Activated CD8-positive, alpha-beta memory T cell treated with anti-CD3 and anti-CD28 coated beads, Interleukin-2, amount 10 ng/mL, durations not matched to agents 7 days and 5 days (primary cell): ENCODE measurements at regions not wholly inside any gene's neighbourhood (a gene's known extent, or its start where the extent isn't known, plus 50 kb on each side); places are given as distances from the start of the nearest gene placed in this dataset.

Source experiments
- ATAC-seq: fragments of 150-1000 bp; cut with Tn5 transposase; one replicate; pipeline ENCODE4 v1.10.0; 2021; ENCODE audit warnings: moderate library complexity
- CTCF ChIA-PET: fragments of 350-600 bp; sonication (Branson Sonifier 250); formaldehyde crosslinking; loops from one replicate; lab custom pipeline; 2021; ENCODE audit warnings: antibody characterized with exemption; lab: Charles Lee
- DNase-seq: peaks from one replicate; pipeline ENCODE4 v3.0.0-alpha.2; 2020
- H3K27ac Mint-ChIP-seq: one replicate; pipeline ENCODE4 v1.8.0; 2021; ENCODE audit warnings: mild to moderate bottlenecking, mixed read lengths
- H3K27me3 Mint-ChIP-seq: one replicate; pipeline ENCODE4 v1.8.0; 2021; ENCODE audit warnings: mixed read lengths
- H3K36me3 Mint-ChIP-seq: one replicate; pipeline ENCODE4 v1.8.0; 2021; ENCODE audit warnings: mild to moderate bottlenecking, mixed read lengths
- H3K4me1 Mint-ChIP-seq: one replicate; pipeline ENCODE4 v1.8.0; 2021; ENCODE audit warnings: mixed read lengths
- H3K4me3 Mint-ChIP-seq: one replicate; pipeline ENCODE4 v1.8.0; 2021; ENCODE audit warnings: mild to moderate bottlenecking, moderate library complexity, mixed read lengths
- H3K9me3 Mint-ChIP-seq: one replicate; pipeline ENCODE4 v1.8.0; 2022; ENCODE audit warnings: low read depth, mixed read lengths

DNA sequence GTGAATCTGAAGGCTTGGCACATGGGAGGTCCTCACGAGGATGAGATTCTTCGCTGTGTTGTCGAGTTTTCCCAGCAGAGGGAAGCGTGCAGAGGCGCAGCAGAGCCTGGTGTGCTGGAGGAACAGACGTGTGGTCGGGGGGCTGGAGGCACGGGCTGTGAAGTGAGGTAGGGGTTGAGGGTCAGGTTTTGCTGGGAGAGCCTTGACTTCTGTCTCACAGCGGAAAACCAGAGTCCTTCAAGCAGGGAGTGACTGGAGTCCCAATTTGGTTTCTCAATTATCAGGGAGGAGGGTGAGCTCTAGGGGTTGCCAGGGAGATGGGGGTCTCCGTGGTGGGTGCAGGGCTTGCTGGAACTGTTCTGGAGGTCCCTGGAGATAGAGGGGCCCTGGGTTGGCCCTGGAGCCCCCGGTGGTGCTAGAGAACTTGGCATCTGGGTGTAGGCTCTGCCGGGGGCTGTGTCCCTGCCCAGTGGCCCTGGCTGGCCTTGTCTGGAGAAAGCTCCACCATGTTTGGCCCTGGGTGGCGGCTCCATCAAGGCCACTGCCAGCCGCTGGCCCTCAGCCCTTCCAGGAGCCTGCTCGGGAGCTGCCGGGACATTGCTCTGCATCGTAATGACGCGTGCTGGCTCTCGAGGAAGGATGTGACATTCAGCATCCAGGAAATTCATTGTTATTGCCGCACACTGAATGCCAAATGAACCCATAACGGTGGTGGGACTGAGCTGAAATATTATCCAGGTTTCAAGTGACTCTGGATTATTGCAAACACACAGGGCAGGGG, 215.7 kb downstream of the KIF26A start:
- H3K4me1 Mint-ChIP-seq = no peaks in the 10 kb centered on the region
- ATAC-seq (no peak), DNase-seq (no peak)
- no peak overlapping the region for H3K27ac Mint-ChIP-seq
- H3K4me3 Mint-ChIP-seq = no peak overlapping the region
- H3K36me3 Mint-ChIP-seq = no peaks in the 10 kb centered on the region
- H3K9me3 Mint-ChIP-seq = no peaks in the 10 kb centered on the region
- CTCF ChIA-PET = no interaction called here
- H3K27me3 Mint-ChIP-seq = peaks cover 3% of the 10 kb centered on the region

DNA sequence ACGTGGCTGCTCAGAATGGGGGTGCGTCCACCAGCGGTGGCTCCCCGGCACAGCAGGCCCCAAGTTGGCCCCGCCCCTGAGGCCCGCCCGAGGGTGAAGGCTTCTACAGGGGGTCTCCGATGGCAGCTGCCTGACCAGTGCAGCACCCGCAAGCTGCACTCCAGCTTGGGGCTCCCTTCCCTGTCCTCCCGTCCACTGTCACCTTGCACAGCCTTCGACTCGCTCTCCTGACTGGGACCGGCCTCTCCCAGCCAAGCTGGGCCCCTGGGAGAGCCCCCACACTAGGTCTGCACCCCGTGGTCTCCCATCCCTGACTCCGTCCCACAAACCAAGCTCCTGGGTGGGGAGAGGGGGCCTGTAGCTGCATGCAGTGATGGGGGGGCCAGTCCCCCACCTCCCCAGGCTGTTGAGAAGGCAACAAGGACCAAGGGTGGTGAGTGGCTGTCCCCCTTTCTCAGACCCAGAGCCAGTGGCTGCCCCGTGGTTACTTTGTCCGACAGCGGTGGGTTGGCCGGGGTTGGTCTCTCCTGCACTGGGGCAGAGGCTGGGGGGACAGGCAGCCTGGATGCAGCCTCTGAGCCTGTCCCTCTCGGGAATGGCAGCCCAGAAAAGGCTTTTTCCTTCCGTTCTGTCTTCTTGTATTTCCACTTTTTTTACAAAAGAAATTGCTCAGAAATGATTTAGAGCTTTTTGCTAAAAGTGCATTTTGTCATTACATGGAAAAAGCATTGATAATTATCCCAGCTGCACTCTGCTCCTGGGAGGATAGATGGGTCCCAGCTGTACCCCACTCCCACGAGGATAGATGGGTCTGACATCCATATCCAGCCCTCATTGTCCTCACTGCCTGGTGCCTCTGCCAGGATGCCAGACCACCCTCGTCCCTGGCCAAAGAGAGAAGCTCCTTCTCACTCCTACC, 217.0 kb downstream of the KIF26A start:
- ATAC-seq = no peak
- Mint-ChIP-seq H3K4me1 (no peaks in the 10 kb centered on the region), H3K36me3 (no peaks in the 10 kb centered on the region), H3K27me3 (peaks cover 3% of the 10 kb centered on the region), H3K27ac (no peak overlapping the region), H3K9me3 (no peaks in the 10 kb centered on the region), H3K4me3 (no peak overlapping the region)
- CTCF ChIA-PET = interaction anchor here (1.1 kb wide), 1 partner anchor 209 kb away, joined by 3 read pairs; no protein-coding TSS in a partner anchor
- no peak for DNase-seq

DNA sequence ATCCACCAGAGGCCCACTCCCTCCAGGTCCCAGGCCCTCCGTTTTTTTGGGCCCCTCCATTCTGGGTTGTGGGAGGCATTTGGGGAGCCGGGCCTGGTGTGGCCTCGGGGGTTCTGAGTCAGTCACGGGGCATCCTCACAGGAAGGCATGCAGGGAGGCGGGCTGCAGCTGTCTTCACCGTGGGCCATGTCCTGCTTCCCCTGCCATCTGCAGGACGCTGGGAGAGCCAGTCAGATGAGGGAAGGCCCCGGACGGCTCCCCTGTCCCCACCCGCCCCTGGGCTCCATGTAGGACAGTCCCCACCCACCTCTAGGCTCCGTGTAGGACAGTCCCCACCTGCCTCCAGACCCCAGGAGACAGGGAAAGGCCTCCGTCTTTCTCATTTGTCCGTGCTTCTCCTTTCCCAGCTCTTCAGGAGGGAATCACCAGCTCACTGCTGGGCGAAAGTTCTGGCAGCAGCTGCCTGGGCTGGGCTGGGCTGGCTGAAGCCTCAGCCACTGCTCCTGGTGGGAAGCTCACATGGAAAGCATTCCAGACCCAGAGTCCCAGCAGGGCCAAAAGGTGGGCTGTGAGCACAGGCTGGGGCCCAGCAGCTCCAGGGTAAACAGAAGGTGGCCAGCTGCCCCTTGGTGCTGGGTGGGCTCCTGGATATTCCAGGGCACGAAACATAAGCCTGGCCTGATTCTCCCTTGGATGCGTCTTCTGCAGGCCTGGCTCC, 217.8 kb downstream of the KIF26A start:
- no peak overlapping the region for H3K27ac Mint-ChIP-seq

DNA sequence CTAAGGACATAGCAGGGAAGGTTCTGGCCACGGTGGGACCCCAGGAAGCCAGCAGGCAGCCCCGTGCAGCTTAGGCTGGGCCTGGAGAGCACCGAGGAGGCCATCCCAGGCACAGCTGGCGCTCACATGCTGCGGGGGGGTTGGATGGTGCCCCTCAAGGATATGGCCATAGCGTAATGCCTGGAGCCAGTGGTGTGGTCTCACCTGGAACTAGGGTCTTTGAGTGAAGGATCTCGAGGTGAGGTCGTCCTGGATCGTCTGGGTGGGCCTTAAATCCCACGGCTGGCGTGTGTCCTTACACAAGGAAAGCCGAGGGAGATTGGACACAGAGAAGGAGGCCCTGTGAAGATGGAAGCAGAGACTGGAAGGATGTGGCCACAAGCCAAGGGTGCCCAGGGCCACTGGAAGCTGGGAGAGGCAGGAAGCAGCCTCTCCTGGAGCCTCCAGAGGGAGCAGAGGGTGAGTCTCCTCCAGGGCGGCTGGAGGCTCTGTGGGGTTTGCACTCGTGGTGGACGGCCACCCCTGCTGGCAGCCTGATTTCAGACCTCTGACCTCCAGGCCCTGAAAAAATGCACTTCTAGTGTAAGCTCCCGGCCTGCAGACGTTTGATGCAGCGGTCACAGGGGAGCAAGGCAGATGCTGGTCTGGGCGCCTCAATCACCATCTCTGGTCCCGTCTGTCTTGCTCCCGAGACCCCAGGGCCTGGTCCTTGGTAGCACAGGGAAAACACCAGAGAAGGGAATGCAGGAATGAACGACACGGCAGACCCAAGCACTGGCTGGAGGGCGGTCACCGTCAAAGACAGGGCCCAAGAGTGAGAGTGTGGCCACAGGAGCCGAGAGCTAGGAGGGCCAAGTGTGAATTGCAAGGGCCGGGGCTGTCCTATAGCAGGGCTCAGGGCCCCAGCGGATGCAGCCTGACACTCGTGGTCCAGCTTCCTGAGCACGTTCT, 218.6 kb downstream of the KIF26A start:
- Mint-ChIP-seq H3K9me3 (no peaks in the 10 kb centered on the region), H3K36me3 (no peaks in the 10 kb centered on the region), H3K27ac (no peak overlapping the region), H3K27me3 (peaks cover 3% of the 10 kb centered on the region), H3K4me1 (no peaks in the 10 kb centered on the region), H3K4me3 (no peak overlapping the region)
- ATAC-seq (no peak), DNase-seq (no peak)
- CTCF ChIA-PET = no interaction called here

More for the DNA sequence above, 217.8 kb downstream of the KIF26A start:
- Mint-ChIP-seq H3K27me3 (peaks cover 3% of the 10 kb centered on the region), H3K4me1 (no peaks in the 10 kb centered on the region), H3K9me3 (no peaks in the 10 kb centered on the region), H3K36me3 (no peaks in the 10 kb centered on the region), H3K4me3 (no peak overlapping the region)
- ATAC-seq (no peak), DNase-seq (no peak)
- CTCF ChIA-PET = interaction anchor here (1.1 kb wide), 1 partner anchor 208 kb away, joined by 3 read pairs; no protein-coding TSS in a partner anchor

DNA sequence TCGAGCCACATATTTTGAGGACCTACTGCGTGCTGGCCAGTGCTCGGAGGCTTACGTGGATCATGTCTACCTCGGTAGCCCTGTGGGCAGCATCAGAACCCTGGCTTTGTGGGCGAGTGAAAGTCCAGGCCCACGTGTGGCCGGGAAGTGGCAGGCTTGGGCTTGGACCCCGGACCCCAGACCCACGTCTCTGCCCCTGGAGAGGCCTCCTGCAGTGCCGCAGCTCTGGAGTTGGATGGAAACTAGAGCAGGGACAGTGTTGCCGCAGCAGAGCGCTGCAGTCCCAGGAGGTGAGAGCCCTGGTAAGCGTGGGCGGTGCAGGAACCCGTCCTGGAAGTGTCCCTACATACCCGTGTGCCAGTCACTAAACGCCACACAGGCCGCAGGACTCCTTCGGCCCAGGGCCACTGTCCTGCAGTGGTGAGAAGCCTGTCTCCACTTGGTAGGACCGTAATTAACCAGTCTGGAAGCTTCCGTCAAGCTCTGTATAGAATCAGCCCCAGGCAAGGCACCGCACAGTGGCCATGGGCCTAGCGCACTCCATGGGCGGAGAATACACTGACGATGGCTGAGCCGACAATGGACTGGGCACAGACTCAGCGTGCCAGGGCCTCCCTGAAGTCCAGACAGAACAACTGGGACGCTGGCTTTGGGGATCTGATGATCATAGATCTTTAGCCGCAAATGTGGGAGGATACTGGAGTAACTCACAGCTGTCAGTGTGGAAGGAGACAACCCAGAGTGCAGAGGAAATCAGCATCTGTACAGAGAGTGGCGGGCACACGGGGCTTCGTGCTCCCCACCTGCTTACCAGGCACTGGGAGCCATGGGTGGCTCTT, 219.5 kb downstream of the KIF26A start:
- CTCF ChIA-PET = no interaction called here
- Mint-ChIP-seq H3K27ac (no peak overlapping the region), H3K4me3 (no peak overlapping the region), H3K27me3 (no peaks in the 10 kb centered on the region), H3K36me3 (no peaks in the 10 kb centered on the region), H3K4me1 (no peaks in the 10 kb centered on the region), H3K9me3 (no peaks in the 10 kb centered on the region)
- ATAC-seq = no peak
- DNase-seq = no peak

DNA sequence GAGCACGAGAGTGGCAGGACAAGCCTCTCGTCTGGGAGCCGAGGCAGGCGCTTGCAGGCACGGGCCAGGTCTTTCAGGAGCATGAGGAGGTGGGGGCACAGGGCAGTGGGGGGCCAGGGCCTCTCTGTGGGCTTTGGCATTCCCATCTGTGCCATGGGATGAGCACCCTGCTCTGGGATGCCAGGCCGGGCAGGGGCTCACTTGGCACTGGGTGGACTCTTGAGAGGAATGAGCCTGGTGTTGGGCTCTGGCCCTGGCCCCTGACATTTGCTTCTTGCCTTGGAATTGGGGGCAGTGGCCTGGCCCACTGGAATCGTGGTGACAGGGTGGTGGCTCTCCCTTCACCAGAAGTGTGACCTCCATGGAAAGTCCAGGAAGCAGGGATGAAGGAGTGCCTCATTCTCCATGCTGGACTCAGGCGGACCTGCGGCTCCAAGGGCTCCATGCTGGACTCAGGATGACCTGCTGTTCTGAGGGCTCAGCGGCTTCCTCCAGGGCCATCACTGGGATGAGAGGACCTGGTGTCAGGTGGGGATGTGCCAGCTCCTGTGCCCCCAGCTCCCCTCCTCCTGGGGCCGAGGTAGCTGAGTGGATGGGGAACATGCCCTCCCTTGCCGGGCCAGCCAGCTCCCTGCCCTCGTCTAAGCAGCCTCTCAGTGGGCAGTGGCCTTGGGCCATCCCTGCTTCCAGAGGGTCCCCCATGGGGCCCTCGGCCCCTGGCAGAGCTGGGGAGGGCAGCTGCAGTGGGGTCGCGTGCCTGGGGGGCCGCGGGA, 220.3 kb downstream of the KIF26A start:
- ATAC-seq (no peak), DNase-seq (no peak)
- Mint-ChIP-seq H3K4me3 (no peak overlapping the region), H3K27me3 (no peaks in the 10 kb centered on the region), H3K36me3 (no peaks in the 10 kb centered on the region), H3K4me1 (no peaks in the 10 kb centered on the region), H3K27ac (no peak overlapping the region), H3K9me3 (no peaks in the 10 kb centered on the region)
- CTCF ChIA-PET = no interaction called here

DNA sequence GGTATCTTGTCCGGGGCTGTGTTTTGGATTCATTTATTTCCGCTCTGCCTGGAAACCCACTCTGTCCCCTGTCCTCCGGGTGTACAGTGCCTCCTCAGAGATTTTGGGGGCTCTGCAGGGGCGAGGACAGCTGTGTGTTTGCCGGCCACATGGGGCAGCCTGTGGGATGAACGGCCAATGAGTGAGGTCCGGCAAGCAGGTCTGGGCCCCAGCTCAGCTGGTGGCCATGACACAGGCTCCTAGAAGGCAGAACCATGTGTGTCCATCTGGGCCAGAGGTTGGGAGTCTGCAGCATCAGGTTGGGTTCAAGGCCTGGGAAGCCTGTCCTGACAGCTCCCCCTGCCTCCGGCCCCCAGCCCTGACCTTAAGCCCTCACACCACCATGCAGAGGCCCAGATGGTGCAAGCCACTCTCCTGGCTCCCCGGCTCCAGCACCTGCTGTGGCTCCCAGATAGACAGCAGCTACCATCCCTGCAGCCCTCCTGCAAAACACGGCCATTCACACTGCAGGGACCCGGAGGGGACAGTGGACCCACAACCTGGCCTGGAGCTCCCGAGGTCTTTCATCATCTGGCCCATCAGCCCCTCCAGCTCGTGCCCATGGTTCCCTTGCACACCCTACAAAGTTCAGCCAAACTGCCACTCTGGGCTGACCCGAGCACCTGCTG, 220.1 kb upstream of the C14orf180 start:
- no peak for DNase-seq
- Mint-ChIP-seq H3K36me3 (no peaks in the 10 kb centered on the region), H3K27me3 (no peaks in the 10 kb centered on the region), H3K27ac (no peak overlapping the region), H3K9me3 (no peaks in the 10 kb centered on the region), H3K4me3 (no peak overlapping the region), H3K4me1 (no peaks in the 10 kb centered on the region)
- no peak for ATAC-seq
- CTCF ChIA-PET = no interaction called here

DNA sequence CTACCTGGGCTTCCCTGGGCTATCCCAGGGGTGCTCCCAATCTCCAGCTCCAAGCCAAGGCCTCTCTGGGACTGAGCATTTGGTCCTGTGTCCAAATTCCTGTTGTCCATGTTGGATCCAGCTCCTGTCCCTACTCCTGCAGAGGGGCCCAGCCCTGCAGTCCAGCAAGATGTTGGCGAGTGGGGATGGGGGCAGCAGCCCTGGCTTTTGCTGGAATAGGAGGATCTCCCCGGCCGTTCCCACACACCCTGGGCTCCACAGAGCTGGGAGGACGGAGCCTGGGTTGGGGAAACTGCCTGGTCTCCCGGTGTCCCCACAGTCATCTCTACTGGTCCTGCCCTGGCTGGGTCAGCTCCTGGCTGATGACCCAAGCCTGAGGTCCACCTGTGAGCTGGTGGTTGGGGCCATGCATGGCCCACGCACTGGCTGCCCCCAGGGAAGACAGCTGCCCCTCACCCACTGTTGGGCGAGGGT, 219.6 kb upstream of the C14orf180 start:
- H3K9me3 Mint-ChIP-seq = no peaks in the 10 kb centered on the region
- DNase-seq (no peak), ATAC-seq (no peak)
- CTCF ChIA-PET = no interaction called here
- no peak overlapping the region for H3K4me3 Mint-ChIP-seq
- no peaks in the 10 kb centered on the region for H3K36me3 Mint-ChIP-seq
- no peaks in the 10 kb centered on the region for H3K27me3 Mint-ChIP-seq
- no peaks in the 10 kb centered on the region for H3K4me1 Mint-ChIP-seq
- no peak overlapping the region for H3K27ac Mint-ChIP-seq

DNA sequence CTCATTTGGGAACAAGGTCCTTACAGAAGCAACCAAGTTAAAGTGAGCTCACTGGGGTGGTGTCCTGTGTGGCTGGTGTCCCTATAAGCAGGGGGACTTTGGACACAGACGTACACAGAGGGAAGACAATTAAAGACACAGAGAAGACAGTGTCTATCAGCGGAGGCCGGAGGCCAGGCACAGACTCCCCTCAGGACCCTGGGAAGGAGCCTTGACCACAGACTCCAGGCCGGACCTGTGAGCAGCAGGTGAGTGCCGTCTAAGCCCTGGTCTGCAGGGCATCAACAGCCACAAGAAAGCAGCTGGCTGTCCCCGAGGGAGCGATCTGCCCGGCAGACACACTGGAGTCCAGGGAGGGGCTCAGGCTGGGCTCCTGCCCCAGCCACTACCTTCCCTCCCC, 219.1 kb upstream of the C14orf180 start:
- H3K36me3 Mint-ChIP-seq = no peaks in the 10 kb centered on the region
- H3K4me1 Mint-ChIP-seq = no peaks in the 10 kb centered on the region
- H3K4me3 Mint-ChIP-seq = no peak overlapping the region
- H3K27me3 Mint-ChIP-seq = no peaks in the 10 kb centered on the region
- DNase-seq (no peak), ATAC-seq (no peak)
- H3K27ac Mint-ChIP-seq = no peak overlapping the region
- CTCF ChIA-PET = no interaction called here
- H3K9me3 Mint-ChIP-seq = no peaks in the 10 kb centered on the region

DNA sequence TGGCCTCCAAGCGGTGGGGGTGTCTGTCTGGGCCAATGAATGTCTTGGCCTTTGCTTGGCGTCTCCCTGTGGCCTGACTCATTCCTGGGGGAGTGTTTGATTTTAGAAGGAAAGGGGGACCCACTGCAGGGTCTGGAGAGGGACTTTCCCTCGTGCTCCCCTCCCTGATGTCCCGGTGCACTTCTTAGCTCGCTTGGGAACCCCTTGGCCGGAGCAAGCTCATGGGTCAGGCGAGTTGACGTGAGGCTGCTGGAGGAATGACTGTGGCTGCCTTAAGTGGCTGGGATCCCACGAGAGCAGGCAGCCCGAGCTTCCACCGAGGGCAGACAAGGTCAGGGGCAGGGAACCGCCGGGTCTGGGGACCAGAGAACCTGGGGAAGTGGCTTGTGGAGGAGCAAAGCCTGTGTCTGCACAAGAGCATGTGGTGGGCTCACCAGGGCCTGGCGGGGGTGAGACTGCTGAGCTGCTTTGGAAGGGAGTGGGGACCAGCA, 218.4 kb upstream of the C14orf180 start:
- DNase-seq (no peak), ATAC-seq (no peak)
- Mint-ChIP-seq H3K27me3 (no peaks in the 10 kb centered on the region), H3K4me1 (no peaks in the 10 kb centered on the region), H3K4me3 (no peak overlapping the region), H3K9me3 (no peaks in the 10 kb centered on the region), H3K27ac (no peak overlapping the region), H3K36me3 (no peaks in the 10 kb centered on the region)
- CTCF ChIA-PET = no interaction called here
